B cell (primary cell): ENCODE measurements at regions not wholly inside any gene's neighbourhood (a gene's known extent, or its start where the extent isn't known, plus 50 kb on each side); places are given as distances from the start of the nearest gene placed in this dataset.

ENCODE experiments used
- EZH2 ChIP-seq: IDR thresholded peaks from 2 replicates; pipeline ENCODE4 v1.6.1; 2012; ENCODE audit warnings: borderline replicate concordance, low read depth, mild to moderate bottlenecking, moderate library complexity, low read length; ENCODE audit not compliant: insufficient read depth, poor library complexity, severe bottlenecking
- TF ChIP-seq, protein P1 (sequence below): fragments of 200-600 bp; IDR thresholded peaks from one replicate; pipeline ENCODE4 v1.8.0; 2022; ENCODE audit warnings: antibody characterized with exemption, mild to moderate bottlenecking

GRCh38 chr20:22160101-22160652, 424.2 kb downstream of the FOXA2 start:
- TF ChIP-seq, protein P1, sequence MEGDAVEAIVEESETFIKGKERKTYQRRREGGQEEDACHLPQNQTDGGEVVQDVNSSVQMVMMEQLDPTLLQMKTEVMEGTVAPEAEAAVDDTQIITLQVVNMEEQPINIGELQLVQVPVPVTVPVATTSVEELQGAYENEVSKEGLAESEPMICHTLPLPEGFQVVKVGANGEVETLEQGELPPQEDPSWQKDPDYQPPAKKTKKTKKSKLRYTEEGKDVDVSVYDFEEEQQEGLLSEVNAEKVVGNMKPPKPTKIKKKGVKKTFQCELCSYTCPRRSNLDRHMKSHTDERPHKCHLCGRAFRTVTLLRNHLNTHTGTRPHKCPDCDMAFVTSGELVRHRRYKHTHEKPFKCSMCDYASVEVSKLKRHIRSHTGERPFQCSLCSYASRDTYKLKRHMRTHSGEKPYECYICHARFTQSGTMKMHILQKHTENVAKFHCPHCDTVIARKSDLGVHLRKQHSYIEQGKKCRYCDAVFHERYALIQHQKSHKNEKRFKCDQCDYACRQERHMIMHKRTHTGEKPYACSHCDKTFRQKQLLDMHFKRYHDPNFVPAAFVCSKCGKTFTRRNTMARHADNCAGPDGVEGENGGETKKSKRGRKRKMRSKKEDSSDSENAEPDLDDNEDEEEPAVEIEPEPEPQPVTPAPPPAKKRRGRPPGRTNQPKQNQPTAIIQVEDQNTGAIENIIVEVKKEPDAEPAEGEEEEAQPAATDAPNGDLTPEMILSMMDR, result no peak
- no peak for TF ChIP-seq EZH2
